SK-N-MC (cell line): ENCODE measurements at regions not wholly inside any gene's neighbourhood (a gene's known extent, or its start where the extent isn't known, plus 50 kb on each side); places are given as distances from the start of the nearest gene placed in this dataset.

Experiments used
- EZH2 ChIP-seq: fragments of 200-600 bp; sonication (generic); IDR thresholded peaks from one replicate; pipeline ENCODE4 v1.6.1; 2017; ENCODE audit warnings: antibody characterized with exemption
- POLR2AphosphoS5 ChIP-seq: IDR thresholded peaks from 2 replicates; pipeline ENCODE4 v1.6.1; 2012; ENCODE audit warnings: mild to moderate bottlenecking, low read depth, low read length, borderline replicate concordance

- TF ChIP-seq EZH2 (no peak), POLR2AphosphoS5 (no peak)
These were observed 292.2 kb upstream of the MC4R start for GRCh38 chr18:60664736-60665135.
